ENCODE measurements at regions not wholly inside any gene's neighbourhood (a gene's known extent, or its start where the extent isn't known, plus 50 kb on each side); places are given as distances from the start of the nearest gene placed in this dataset.

- no peak for TF ChIP-seq SUZ12 (IDR thresholded peaks at IDR 0.05)
- TF ChIP-seq FOXK2 (IDR thresholded peaks at IDR 0.05), result no peak
These were observed 372.9 kb downstream of the C12orf50 start for GRCh38 chr12:87656311-87656710.

Data from HEK293T (cell line).